Gastrocnemius medialis (tissue), 4 donors: ENCODE measurements at regions not wholly inside any gene's neighbourhood (a gene's known extent, or its start where the extent isn't known, plus 50 kb on each side); places are given as distances from the start of the nearest gene placed in this dataset.

Experiments used
- ATAC-seq, 2 donors: fragments of 150-250 bp; one replicate each; pipeline ENCODE4 v1.9.1; 2016
- DNase-seq, 2 donors: peaks; one replicate each; pipeline ENCODE4 v3.0.0-alpha.2; 2019
- H3K27ac ChIP-seq, 4 donors: fragments of 200-600 bp; sonication (generic); 1 replicate in 1 of 4; 2 replicates in 3 of 4; pipeline ENCODE4 v1.5.1; 2016 to 2018; ENCODE audit warnings: mild to moderate bottlenecking in 2 of 4, moderate library complexity in 1 of 4
- H3K27me3 ChIP-seq, 3 donors: fragments of 200-600 bp; sonication (generic) in 2 of 3; 1 replicate in 1 of 3; 2 replicates in 2 of 3; pipeline versions ENCODE4 v1.5.1 to v1.6.0; 2016 to 2019; ENCODE audit warnings: mild to moderate bottlenecking in 1 of 3, moderate library complexity in 1 of 3
- H3K36me3 ChIP-seq, 2 donors: fragments of 200-600 bp; sonication (generic) in 1 of 2; one replicate each; pipeline ENCODE4 v1.5.1; 2017 to 2018
- H3K4me1 ChIP-seq, 2 donors: fragments of 200-600 bp; sonication (generic) in 1 of 2; one replicate each; pipeline ENCODE4 v1.5.1; 2016 to 2017; ENCODE audit warnings: mild to moderate bottlenecking in 2 of 2
- H3K4me3 ChIP-seq, 4 donors: fragments of 200-600 bp; sonication (generic) in 3 of 4; 1 replicate in 1 of 4; 2 replicates in 3 of 4; pipeline ENCODE4 v1.5.1; 2016 to 2019; ENCODE audit warnings: mild to moderate bottlenecking in 2 of 4
- H3K9me3 ChIP-seq, 3 donors: fragments of 200-600 bp; sonication (generic) in 2 of 3; 1 replicate in 1 of 3; 2 replicates in 2 of 3; pipeline ENCODE4 v1.5.1; 2016 to 2019
- CTCF ChIP-seq, 5 experiments: fragments of 450-650 bp in 3 of 5; fragments of 200-600 bp in 2 of 5; sonication (generic) in 2 of 5; IDR thresholded peaks in 4 of 5; conservative IDR thresholded peaks in 1 of 5; 1 replicate in 4 of 5; 2 replicates in 1 of 5; pipeline ENCODE4 v1.5.1; 2016 to 2019; ENCODE audit warnings: antibody characterized with exemption in 5 of 5, mild to moderate bottlenecking in 3 of 5, moderate library complexity in 3 of 5
- POLR2A ChIP-seq, 2 donors: fragments of 450-650 bp; IDR thresholded peaks; one replicate each; pipeline ENCODE4 v1.6.1; 2017; ENCODE audit warnings: antibody characterized with exemption in 2 of 2, mild to moderate bottlenecking in 2 of 2, moderate library complexity in 2 of 2
- in situ Hi-C, 4 donors: fragments of 200-750 bp; cut with MboI; loops; one replicate each; pipeline versions ENCODE4 v1.15.0 to v1.8.0; 2017; ENCODE audit warnings: low sequenced_read_pairs in 4 of 4
- intact Hi-C: fragments of 100-400 bp; cut with DNase I; formaldehyde crosslinking; loops from one replicate; pipeline ENCODE4 v1.15.1; 2023; ENCODE audit warnings: low total_unique reads

- H3K9me3 ChIP-seq: no peaks in the 10 kb centered on the region
- ATAC-seq (no peak), DNase-seq (no peak)
- no peaks in the 10 kb centered on the region for H3K36me3 ChIP-seq
- no peak overlapping the region for H3K27ac ChIP-seq
- H3K27me3 ChIP-seq: no peaks in the 10 kb centered on the region
- intact Hi-C loops (no loop called here), in situ Hi-C loops (no loop called here)
- TF ChIP-seq POLR2A (IDR thresholded peaks at IDR 0.05) (no peak), CTCF (IDR thresholded peaks at IDR 0.05 in 4 of 5, conservative IDR thresholded peaks at IDR 0.05 in 1 of 5) (no peak)
- no peak overlapping the region for H3K4me3 ChIP-seq
- peaks cover 11 to 12% of the 10 kb centered on the region in 2 donors for H3K4me1 ChIP-seq
These were observed 427.4 kb downstream of the NDFIP2 start for GRCh38 chr13:79908381-79908780.

GRCh38 chr13:79907527-79907926 is 426.6 kb downstream of the NDFIP2 start:
- TF ChIP-seq POLR2A (IDR thresholded peaks at IDR 0.05) (no peak), CTCF (IDR thresholded peaks at IDR 0.05 in 4 of 5, conservative IDR thresholded peaks at IDR 0.05 in 1 of 5) (no peak)
- Histone ChIP-seq H3K9me3 (no peaks in the 10 kb centered on the region), H3K36me3 (no peaks in the 10 kb centered on the region), H3K27me3 (no peaks in the 10 kb centered on the region), H3K27ac (no peak overlapping the region), H3K4me3 (no peak overlapping the region), H3K4me1 (peaks cover 3 to 4% of the 10 kb centered on the region in 2 donors)
- ATAC-seq (no peak), DNase-seq (no peak)
- intact Hi-C loops (no loop called here), in situ Hi-C loops (no loop called here)

GRCh38 chr13:79906345-79906744 is 425.4 kb downstream of the NDFIP2 start:
- DNase-seq (no peak), ATAC-seq (no peak)
- no peak overlapping the region for H3K27ac ChIP-seq
- no peaks in the 10 kb centered on the region for H3K4me1 ChIP-seq
- H3K27me3 ChIP-seq: no peaks in the 10 kb centered on the region
- H3K9me3 ChIP-seq: no peaks in the 10 kb centered on the region
- in situ Hi-C loops: no loop called here
- no peaks in the 10 kb centered on the region for H3K36me3 ChIP-seq
- H3K4me3 ChIP-seq: no peak overlapping the region
- intact Hi-C loops: no loop called here
- TF ChIP-seq CTCF (IDR thresholded peaks at IDR 0.05 in 4 of 5, conservative IDR thresholded peaks at IDR 0.05 in 1 of 5) (no peak), POLR2A (IDR thresholded peaks at IDR 0.05) (no peak)

GRCh38 chr13:79905018-79905417 is 424.1 kb downstream of the NDFIP2 start:
- Histone ChIP-seq H3K4me3 (no peak overlapping the region), H3K4me1 (no peaks in the 10 kb centered on the region), H3K27me3 (no peaks in the 10 kb centered on the region), H3K27ac (no peak overlapping the region), H3K9me3 (no peaks in the 10 kb centered on the region), H3K36me3 (no peaks in the 10 kb centered on the region)
- no peak for TF ChIP-seq CTCF (IDR thresholded peaks at IDR 0.05 in 4 of 5, conservative IDR thresholded peaks at IDR 0.05 in 1 of 5)
- TF ChIP-seq POLR2A (IDR thresholded peaks at IDR 0.05): no peak
- no peak for DNase-seq
- in situ Hi-C loops: no loop called here
- intact Hi-C loops: loop anchor here (2.0 kb wide), 1 partner anchor 30 kb away; no protein-coding TSS in a partner anchor
- ATAC-seq: no peak

- Histone ChIP-seq H3K4me1 (no peaks in the 10 kb centered on the region), H3K27me3 (no peaks in the 10 kb centered on the region), H3K9me3 (no peaks in the 10 kb centered on the region), H3K36me3 (no peaks in the 10 kb centered on the region), H3K4me3 (no peak overlapping the region), H3K27ac (no peak overlapping the region)
- DNase-seq (no peak), ATAC-seq (no peak)
- in situ Hi-C loops (no loop called here), intact Hi-C loops (loop anchor here (2.0 kb wide), 1 partner anchor 30 kb away; no protein-coding TSS in a partner anchor)
- TF ChIP-seq POLR2A (IDR thresholded peaks at IDR 0.05) (no peak), CTCF (IDR thresholded peaks at IDR 0.05 in 4 of 5, conservative IDR thresholded peaks at IDR 0.05 in 1 of 5) (no peak)
These were observed 423.6 kb downstream of the NDFIP2 start for GRCh38 chr13:79904581-79904980.
